Pancreas (tissue), 10 donors: ENCODE measurements at regions not wholly inside any gene's neighbourhood (a gene's known extent, or its start where the extent isn't known, plus 50 kb on each side); places are given as distances from the start of the nearest gene placed in this dataset.

ENCODE experiments used
- ATAC-seq, 4 donors: fragments of 200-7000 bp; cut with Tn5 transposase; one replicate each; pipeline versions ENCODE4 v1.8.0 to v1.9.1; 2020; ENCODE audit warnings: mild to moderate bottlenecking in 4 of 4, moderate library complexity in 4 of 4
- DNase-seq, 6 donors: peaks; one replicate each; pipeline ENCODE4 v3.0.0-alpha.2; 2020
- FAIRE-seq: peaks from 2 replicates; lab custom pipeline; 2012; peaks lifted over from hg19 to GRCh38; lab: Jason Lieb, UNC
- H3K27ac ChIP-seq, 4 donors: fragments of 200-600 bp; sonication (generic); 1 replicate in 3 of 4; 2 replicates in 1 of 4; pipeline versions ENCODE4 v1.5.0 to v1.8.0; 2020
- H3K27me3 ChIP-seq, 4 donors: fragments of 200-600 bp; one replicate each; pipeline ENCODE4 v1.8.0; 2021
- H3K36me3 ChIP-seq, 3 donors: fragments of 200-600 bp; sonication (generic) in 1 of 3; one replicate each; pipeline versions ENCODE4 v1.5.0 to v1.8.0; 2020 to 2021
- H3K4me1 ChIP-seq, 3 donors: fragments of 200-600 bp; one replicate each; pipeline ENCODE4 v1.8.0; 2021
- H3K4me3 ChIP-seq, 4 donors: fragments of 200-600 bp; sonication (generic) in 2 of 4; one replicate each; pipeline versions ENCODE4 v1.5.0 to v1.8.0; 2020 to 2021
- H3K9me3 ChIP-seq, 4 donors: fragments of 200-600 bp; one replicate each; pipeline ENCODE4 v1.8.0; 2021
- WGBS, 2 donors: extraction: QIAGEN DNeasy Blood & Tissue Kit; methylation state at CpG; one replicate each; pipeline ENCODE4 v1.1.7; 2013; 5-methylcytosine and 5-hydroxymethylcytosine counted together
- intact Hi-C, 3 donors: fragments of 100-400 bp; cut with DNase I; formaldehyde crosslinking; loops; one replicate each; pipeline versions ENCODE4 v1.11.1 to v1.14.2; 2022
- TF ChIP-seq, protein P1 (sequence below), 4 donors: fragments of 200-600 bp; sonication (generic) in 3 of 4; IDR thresholded peaks; one replicate each; pipeline versions ENCODE4 v1.5.0 to v1.8.0; 2021; ENCODE audit warnings: antibody characterized with exemption in 4 of 4
- donor health status: healthy with polysubstance abuse.
- donor health status: DM: no; HTN: no; CAD: no; lungs with moderate emphysema.
- donor health status: DM: no; HTN: no; CAD: no.
- donor health status: control.
- donor health status: control.
- donor health status: Bipolar disorder and iron deficiency.
- donor health status: DM: yes; HTN: yes; CAD: no.
- donor health status: DM: no; HTN: no; CAD: no.
- donor health status: DM: no; HTN: no; CAD: no.
- donor health status: DM: yes; HTN: yes; CAD: no.

GRCh38 chr14:30088620-30089019 lies 161.0 kb upstream of the PRKD1 start:
- TF ChIP-seq, protein P1, sequence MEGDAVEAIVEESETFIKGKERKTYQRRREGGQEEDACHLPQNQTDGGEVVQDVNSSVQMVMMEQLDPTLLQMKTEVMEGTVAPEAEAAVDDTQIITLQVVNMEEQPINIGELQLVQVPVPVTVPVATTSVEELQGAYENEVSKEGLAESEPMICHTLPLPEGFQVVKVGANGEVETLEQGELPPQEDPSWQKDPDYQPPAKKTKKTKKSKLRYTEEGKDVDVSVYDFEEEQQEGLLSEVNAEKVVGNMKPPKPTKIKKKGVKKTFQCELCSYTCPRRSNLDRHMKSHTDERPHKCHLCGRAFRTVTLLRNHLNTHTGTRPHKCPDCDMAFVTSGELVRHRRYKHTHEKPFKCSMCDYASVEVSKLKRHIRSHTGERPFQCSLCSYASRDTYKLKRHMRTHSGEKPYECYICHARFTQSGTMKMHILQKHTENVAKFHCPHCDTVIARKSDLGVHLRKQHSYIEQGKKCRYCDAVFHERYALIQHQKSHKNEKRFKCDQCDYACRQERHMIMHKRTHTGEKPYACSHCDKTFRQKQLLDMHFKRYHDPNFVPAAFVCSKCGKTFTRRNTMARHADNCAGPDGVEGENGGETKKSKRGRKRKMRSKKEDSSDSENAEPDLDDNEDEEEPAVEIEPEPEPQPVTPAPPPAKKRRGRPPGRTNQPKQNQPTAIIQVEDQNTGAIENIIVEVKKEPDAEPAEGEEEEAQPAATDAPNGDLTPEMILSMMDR (IDR thresholded peaks at IDR 0.05) = no peak
- intact Hi-C loops = no loop called here
- WGBS, 2 donors = 60 to 63% methylated on average over 4 of the region's 4 CpGs

DNA sequence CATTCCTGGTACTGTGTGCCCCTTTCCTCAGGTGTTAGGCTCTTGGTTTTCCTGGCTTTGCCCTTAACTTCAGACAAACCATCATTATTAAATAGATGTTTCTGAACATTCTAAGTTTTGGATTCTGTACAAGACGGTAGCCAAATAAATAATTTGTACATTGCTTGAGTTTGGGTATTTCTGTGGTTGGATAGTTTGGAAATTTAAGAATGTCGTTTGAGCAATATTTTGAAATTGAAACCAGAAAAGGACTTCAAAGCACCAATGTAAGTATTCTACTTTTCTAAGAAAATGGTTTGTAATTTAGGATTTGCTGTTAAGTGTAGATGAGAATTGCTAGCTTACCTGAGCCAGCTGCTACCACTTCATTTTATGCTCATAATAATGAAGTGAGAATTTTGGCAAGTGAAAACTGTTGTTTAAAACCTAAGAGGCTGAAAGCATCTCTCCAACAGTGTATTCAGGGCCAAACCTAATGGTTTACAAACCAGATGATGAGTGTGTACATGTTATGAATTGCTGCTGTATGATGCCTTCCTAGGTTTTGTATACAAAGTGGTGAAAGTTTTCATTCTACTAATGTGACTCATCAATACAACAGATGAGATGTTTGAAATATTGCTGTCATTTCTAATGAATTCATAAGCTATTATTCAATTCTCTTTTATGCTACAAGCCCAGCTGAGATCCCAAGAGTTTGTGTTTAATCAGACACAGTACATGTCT lies 181.5 kb upstream of the PRKD1 start:
- no peak overlapping the region for H3K27ac ChIP-seq
- no peaks in the 10 kb centered on the region for H3K9me3 ChIP-seq
- no peak overlapping the region for H3K4me3 ChIP-seq
- TF ChIP-seq, protein P1 (IDR thresholded peaks at IDR 0.05) = no peak
- no peak for FAIRE-seq
- DNase-seq = no peak
- 67 to 71% methylated on average over 2 of the region's 2 CpGs for WGBS, 2 donors
- no peaks in the 10 kb centered on the region for H3K4me1 ChIP-seq
- no peaks in the 10 kb centered on the region for H3K27me3 ChIP-seq
- intact Hi-C loops = no loop called here
- ATAC-seq = no peak
- H3K36me3 ChIP-seq = no peaks in the 10 kb centered on the region

More at GRCh38 chr14:30088620-30089019, 161.0 kb upstream of the PRKD1 start:
- H3K36me3 ChIP-seq = no peaks in the 10 kb centered on the region
- no peak for FAIRE-seq
- H3K9me3 ChIP-seq = no peaks in the 10 kb centered on the region
- no peaks in the 10 kb centered on the region for H3K27me3 ChIP-seq
- DNase-seq = no peak
- no peak overlapping the region for H3K4me3 ChIP-seq
- no peak for ATAC-seq
- H3K4me1 ChIP-seq = no peaks in the 10 kb centered on the region
- no peak overlapping the region for H3K27ac ChIP-seq

DNA sequence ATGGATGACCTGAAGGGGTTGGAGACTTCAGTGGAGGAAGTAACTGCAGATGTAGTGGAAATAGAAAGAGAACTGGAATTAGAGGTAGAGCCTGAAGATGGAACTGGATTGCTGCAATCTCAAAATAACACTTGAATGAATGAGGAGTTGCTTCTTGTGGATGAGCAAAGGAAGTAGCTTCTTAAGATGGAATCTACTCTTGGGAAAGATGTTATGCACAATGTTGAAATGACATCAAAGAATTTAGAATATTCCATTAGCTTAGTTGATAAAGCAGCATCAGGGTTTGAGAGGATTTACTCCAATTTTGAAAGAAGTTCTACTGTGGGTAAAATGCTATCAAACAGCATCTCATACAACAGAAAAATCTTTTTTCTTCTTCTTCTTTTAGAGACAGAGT lies 186.4 kb upstream of the PRKD1 start:
- no peak for DNase-seq
- no peak for FAIRE-seq
- Histone ChIP-seq H3K27me3 (no peaks in the 10 kb centered on the region), H3K36me3 (no peaks in the 10 kb centered on the region), H3K4me3 (no peak overlapping the region), H3K27ac (no peak overlapping the region), H3K9me3 (no peaks in the 10 kb centered on the region), H3K4me1 (no peaks in the 10 kb centered on the region)
- intact Hi-C loops = no loop called here
- TF ChIP-seq, protein P1 (IDR thresholded peaks at IDR 0.05) = no peak
- ATAC-seq = no peak

GRCh38 chr14:30115756-30116155 lies 188.1 kb upstream of the PRKD1 start:
- no peak overlapping the region for H3K27ac ChIP-seq

More at GRCh38 chr14:30115756-30116155, 188.1 kb upstream of the PRKD1 start:
- TF ChIP-seq, protein P1 (IDR thresholded peaks at IDR 0.05) = no peak
- H3K4me3 ChIP-seq = no peak overlapping the region
- FAIRE-seq (no peak), DNase-seq (no peak), ATAC-seq (no peak)
- no peaks in the 10 kb centered on the region for H3K9me3 ChIP-seq
- WGBS, 2 donors = 19 to 29% methylated on average over 2 of the region's 2 CpGs
- H3K4me1 ChIP-seq = no peaks in the 10 kb centered on the region
- intact Hi-C loops = no loop called here
- H3K36me3 ChIP-seq = no peaks in the 10 kb centered on the region
- H3K27me3 ChIP-seq = no peaks in the 10 kb centered on the region
